H1 (cell line): ENCODE measurements at regions not wholly inside any gene's neighbourhood (a gene's known extent, or its start where the extent isn't known, plus 50 kb on each side); places are given as distances from the start of the nearest gene placed in this dataset.

Experiments used
- CTCF ChIA-PET: fragments of 300-600 bp; sonication (Branson Sonifier 250); formaldehyde crosslinking; loops from one replicate; lab custom pipeline; 2021; ENCODE audit not compliant: partially characterized antibody; lab: Charles Lee
- POLR2A ChIA-PET: fragments of 300-600 bp; sonication (Branson Sonifier 250); formaldehyde crosslinking; loops from one replicate; lab custom pipeline; 2021; ENCODE audit warnings: inconsistent platforms; ENCODE audit not compliant: partially characterized antibody; lab: Charles Lee
- DNase-seq, 2 experiments: peaks; one replicate each; pipeline versions ENCODE4 v3.0.0 to v3.0.0-alpha.2; 2010 to 2022; ENCODE audit warnings: low spot score in 2 of 2, low read depth in 1 of 2, mixed read lengths in 1 of 2
- FAIRE-seq: peaks from 2 replicates; lab custom pipeline; 2011; peaks lifted over from hg19 to GRCh38; lab: Jason Lieb, UNC
- H2AFZ ChIP-seq: 2 replicates; pipeline ENCODE4 v1.8.1; 2012; ENCODE audit warnings: low read length, inconsistent platforms
- H2AK5ac ChIP-seq: 2 replicates; pipeline ENCODE4 v1.6.1; 2013; ENCODE audit warnings: low read depth, low read length
- H2BK120ac ChIP-seq: replicated peaks from 2 replicates; pipeline ENCODE3; 2013; ENCODE audit warnings: low read depth, low read length, inconsistent platforms
- H2BK12ac ChIP-seq: 2 replicates; pipeline ENCODE4 v1.6.1; 2013; ENCODE audit warnings: low read depth, low read length
- H2BK15ac ChIP-seq: 2 replicates; pipeline ENCODE4 v1.6.1; 2013; ENCODE audit warnings: low read length
- H2BK20ac ChIP-seq: 2 replicates; pipeline ENCODE4 v1.6.1; 2013; ENCODE audit warnings: low read length
- H2BK5ac ChIP-seq: 2 replicates; pipeline ENCODE4 v1.6.1; 2013; ENCODE audit warnings: low read depth, low read length
- H3K14ac ChIP-seq: 2 replicates; pipeline ENCODE4 v1.6.1; 2013; ENCODE audit warnings: inconsistent platforms; ENCODE audit not compliant: insufficient read length
- H3K18ac ChIP-seq: 2 replicates; pipeline ENCODE4 v1.6.1; 2013; ENCODE audit warnings: low read length; ENCODE audit errors: extremely low read depth
- H3K23ac ChIP-seq: 2 replicates; pipeline ENCODE4 v1.6.1; 2013; ENCODE audit warnings: inconsistent platforms; ENCODE audit not compliant: insufficient read length
- H3K23me2 ChIP-seq: 2 replicates; pipeline ENCODE4 v1.6.1; 2013; ENCODE audit warnings: low read depth, low read length
- H3K27ac ChIP-seq: 2 replicates; pipeline ENCODE4 v1.6.1; 2011; ENCODE audit warnings: low read depth, low read length, inconsistent platforms
- H3K27me3 ChIP-seq, 4 experiments: replicated peaks in 1 of 4; 1 replicate in 1 of 4; 2 replicates in 3 of 4; pipeline versions ENCODE4 v1.6.1 to v1.8.1; 2011 to 2013; ENCODE audit warnings: low read length in 3 of 4, mild to moderate bottlenecking in 3 of 4, inconsistent platforms in 2 of 4, mixed read lengths in 2 of 4, moderate library complexity in 1 of 4; ENCODE audit not compliant: control insufficient read depth in 3 of 4, insufficient read depth in 3 of 4; ENCODE audit errors: extremely low read depth in 1 of 4
- H3K36me3 ChIP-seq, 4 experiments: 2 replicates each; pipeline versions ENCODE4 v1.6.1 to v1.8.1; 2011 to 2013; ENCODE audit warnings: mild to moderate bottlenecking in 4 of 4, low read length in 3 of 4, moderate library complexity in 2 of 4, control low read depth in 1 of 4, inconsistent platforms in 1 of 4; ENCODE audit not compliant: insufficient read depth in 4 of 4, control insufficient read depth in 2 of 4
- H3K4ac ChIP-seq: replicated peaks from 2 replicates; pipeline ENCODE3; 2013; ENCODE audit warnings: low read length, low read depth, mixed read lengths, inconsistent platforms; ENCODE audit not compliant: insufficient read length
- H3K4me1 ChIP-seq, 4 experiments: replicated peaks in 1 of 4; 1 replicate in 1 of 4; 2 replicates in 3 of 4; pipeline versions ENCODE4 v1.6.1 to v1.8.1; 2011 to 2013; ENCODE audit warnings: low read length in 3 of 4, inconsistent platforms in 2 of 4, mixed read lengths in 1 of 4; ENCODE audit not compliant: insufficient read depth in 4 of 4, control insufficient read depth in 3 of 4
- H3K4me2 ChIP-seq, 2 experiments: 2 replicates each; pipeline versions ENCODE4 v1.6.1 to v1.8.1; 2011 to 2013; ENCODE audit warnings: low read depth in 2 of 2, low read length in 2 of 2, control low read depth in 1 of 2, inconsistent platforms in 1 of 2, mild to moderate bottlenecking in 1 of 2; ENCODE audit not compliant: insufficient read depth in 1 of 2
- H3K4me3 ChIP-seq, 4 experiments: fragments of 200-600, 300-600 bp in 1 of 4; sonication (generic), shearing (Covaris generic), sonication (Bioruptor Twin) in 1 of 4; 2 replicates each; pipeline versions ENCODE4 v1.5.1 to v1.8.1; 2011 to 2016; ENCODE audit warnings: low read length in 4 of 4, low read depth in 3 of 4, control low read depth in 2 of 4, inconsistent platforms in 2 of 4, mild to moderate bottlenecking in 2 of 4, mixed read lengths in 1 of 4, moderate library complexity in 1 of 4; ENCODE audit not compliant: insufficient read depth in 2 of 4; ENCODE audit errors: extremely low read depth in 1 of 4
- H3K56ac ChIP-seq: replicated peaks from 2 replicates; pipeline ENCODE3; 2013; ENCODE audit warnings: low read depth, mild to moderate bottlenecking, mixed read lengths, low read length, inconsistent platforms; ENCODE audit not compliant: insufficient read length
- H3K79me1 ChIP-seq: 2 replicates; pipeline ENCODE4 v1.6.1; 2013; ENCODE audit warnings: low read depth, low read length, control low read depth
- H3K79me2 ChIP-seq, 2 experiments: 2 replicates each; pipeline versions ENCODE4 v1.6.1 to v1.8.1; 2012 to 2013; ENCODE audit warnings: low read length in 2 of 2, mild to moderate bottlenecking in 2 of 2, inconsistent platforms in 1 of 2; ENCODE audit not compliant: insufficient read depth in 2 of 2, control insufficient read depth in 1 of 2
- H3K9ac ChIP-seq, 4 experiments: replicated peaks in 1 of 4; 1 replicate in 1 of 4; 2 replicates in 3 of 4; pipeline versions ENCODE4 v1.6.1 to v1.8.1; 2011 to 2013; ENCODE audit warnings: low read depth in 3 of 4, low read length in 3 of 4, control low read depth in 2 of 4, mild to moderate bottlenecking in 2 of 4, moderate library complexity in 2 of 4, inconsistent platforms in 1 of 4; ENCODE audit errors: extremely low read depth in 1 of 4
- H3K9me3 ChIP-seq, 2 experiments: 2 replicates each; pipeline versions ENCODE4 v1.6.1 to v1.8.1; 2012 to 2013; ENCODE audit warnings: mild to moderate bottlenecking in 2 of 2, moderate library complexity in 2 of 2, control low read depth in 1 of 2, inconsistent platforms in 1 of 2, low read depth in 1 of 2, low read length in 1 of 2, mixed read lengths in 1 of 2; ENCODE audit not compliant: insufficient read depth in 2 of 2
- H4K20me1 ChIP-seq, 2 experiments: replicated peaks in 1 of 2; 2 replicates each; pipeline versions ENCODE3 to v1.8.1; 2011 to 2013; ENCODE audit warnings: inconsistent platforms in 2 of 2, low read length in 2 of 2, mild to moderate bottlenecking in 1 of 2; ENCODE audit not compliant: insufficient read depth in 2 of 2, control insufficient read depth in 1 of 2
- H4K5ac ChIP-seq: 2 replicates; pipeline ENCODE4 v1.6.1; 2013; ENCODE audit warnings: low read length, low read depth, mixed read lengths, inconsistent platforms; ENCODE audit not compliant: insufficient read length
- H4K8ac ChIP-seq: 2 replicates; pipeline ENCODE4 v1.8.0; 2013; ENCODE audit warnings: mild to moderate bottlenecking, moderate library complexity, low read length, inconsistent platforms; ENCODE audit not compliant: insufficient read depth; ENCODE audit errors: extremely low read depth
- H4K91ac ChIP-seq: replicated peaks from 2 replicates; pipeline ENCODE3; 2013; ENCODE audit warnings: low read length, mixed read lengths, inconsistent platforms; ENCODE audit not compliant: insufficient read length
- CREB1 ChIP-seq: IDR thresholded peaks from 2 replicates; pipeline ENCODE4 v1.6.1; 2012; ENCODE audit warnings: inconsistent platforms
- FOSL1 ChIP-seq: IDR thresholded peaks from 2 replicates; pipeline ENCODE4 v1.6.1; 2011; ENCODE audit warnings: mild to moderate bottlenecking, low read depth, low read length, moderate library complexity; ENCODE audit not compliant: insufficient read depth
- JUN ChIP-seq: IDR thresholded peaks from 2 replicates; pipeline ENCODE4 v1.6.1; 2011; ENCODE audit warnings: low read depth, mild to moderate bottlenecking, improper control_type of control experiment, low read length
- SAP30 ChIP-seq: fragments of 300-600 bp; sonication (generic); IDR thresholded peaks from 2 replicates; pipeline ENCODE4 v1.7.1; 2012; ENCODE audit warnings: low read length, moderate library complexity, mild to moderate bottlenecking, inconsistent platforms; ENCODE audit not compliant: insufficient read depth, insufficient replicate concordance
- SIRT6 ChIP-seq: IDR thresholded peaks from one replicate; pipeline ENCODE4 v1.7.1; 2012; ENCODE audit warnings: low read length, inconsistent platforms
- SP1 ChIP-seq: IDR thresholded peaks from 2 replicates; pipeline ENCODE4 v1.6.1; 2011; ENCODE audit warnings: low read depth, low read length
- SP2 ChIP-seq: IDR thresholded peaks from 2 replicates; pipeline ENCODE4 v1.6.1; 2012; ENCODE audit warnings: mild to moderate bottlenecking, low read length, inconsistent platforms
- YY1 ChIP-seq: IDR thresholded peaks from 2 replicates; pipeline ENCODE4 v1.6.1; 2011; ENCODE audit warnings: low read depth, mild to moderate bottlenecking, low read length
- ZNF274 ChIP-seq: IDR thresholded peaks from 2 replicates; pipeline ENCODE4 v1.7.0; 2012; ENCODE audit warnings: low read length, borderline replicate concordance; ENCODE audit errors: extremely low read depth
- WGBS, 2 experiments: shearing (Covaris generic) in 1 of 2; methylation state at CpG; one replicate each; pipeline versions ENCODE4 v1.1.6 to v1.1.7; 2013 to 2015; ENCODE audit warnings: low lambda C conversion rate in 2 of 2, mixed read lengths in 2 of 2, inconsistent platforms in 1 of 2, low coverage in 1 of 2, missing lambda C conversion rate in 1 of 2; ENCODE audit not compliant: insufficient replicate concordance in 2 of 2, insufficient coverage in 1 of 2, insufficient read length in 1 of 2; ENCODE audit errors: extremely low coverage in 1 of 2, missing lambda C conversion rate in 1 of 2; 5-methylcytosine and 5-hydroxymethylcytosine counted together
- TF ChIP-seq, protein P1 (sequence below): IDR thresholded peaks from 2 replicates; pipeline ENCODE4 v1.6.1; 2011; ENCODE audit warnings: low read depth, mild to moderate bottlenecking, low read length; ENCODE audit not compliant: insufficient read depth

DNA sequence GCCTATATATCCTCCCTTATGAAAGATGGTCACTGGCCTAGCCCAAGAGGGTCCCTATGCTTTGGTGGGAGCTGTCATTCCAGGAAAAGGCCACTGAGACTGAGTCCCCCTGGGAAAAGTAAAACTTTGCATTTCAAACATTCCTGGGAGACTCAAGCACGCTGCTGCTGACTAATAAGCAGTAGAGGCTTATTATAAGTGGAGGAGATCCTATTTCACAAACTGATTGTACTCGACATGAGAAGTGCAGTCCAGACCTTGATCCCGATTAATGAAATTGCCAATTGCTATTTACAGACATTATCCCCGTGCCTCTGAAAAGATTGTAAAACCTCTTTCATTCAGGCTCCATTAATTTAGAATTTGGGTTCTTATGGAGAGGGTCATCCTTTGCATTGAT is 96.6 kb downstream of the EMP1 start:
- H2BK20ac ChIP-seq, result no peak overlapping the region
- no peak overlapping the region for H4K91ac ChIP-seq
- no peak overlapping the region for H2BK12ac ChIP-seq
- DNase-seq (no peak), FAIRE-seq (no peak)
- no peaks in the 10 kb centered on the region for H3K9me3 ChIP-seq
- no peak overlapping the region for H2BK120ac ChIP-seq
- no peak overlapping the region for H3K56ac ChIP-seq
- no peaks in the 10 kb centered on the region for H3K79me1 ChIP-seq
- no peak overlapping the region for H3K9ac ChIP-seq
- CTCF ChIA-PET, result interaction anchor here (1.3 kb wide), 1 partner anchor 15 kb away, joined by 4 read pairs; no protein-coding TSS in a partner anchor
- no peak overlapping the region for H3K18ac ChIP-seq
- H2BK15ac ChIP-seq, result no peak overlapping the region
- TF ChIP-seq ZNF274 (no peak), SP2 (no peak), SP1 (no peak), FOSL1 (no peak), CREB1 (no peak), SIRT6 (no peak), JUN (no peak), YY1 (no peak), SAP30 (no peak)
- TF ChIP-seq, protein P1, sequence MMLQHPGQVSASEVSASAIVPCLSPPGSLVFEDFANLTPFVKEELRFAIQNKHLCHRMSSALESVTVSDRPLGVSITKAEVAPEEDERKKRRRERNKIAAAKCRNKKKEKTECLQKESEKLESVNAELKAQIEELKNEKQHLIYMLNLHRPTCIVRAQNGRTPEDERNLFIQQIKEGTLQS, result no peak
- no peaks in the 10 kb centered on the region for H4K20me1 ChIP-seq
- no peak overlapping the region for H4K5ac ChIP-seq
- H2BK5ac ChIP-seq, result no peak overlapping the region
- 78% methylated on average over 4 of the region's 4 CpGs; no CpG with 5 or more reads in 1 of the 2 experiments for WGBS, 2 experiments
- H3K36me3 ChIP-seq, result no peaks in the 10 kb centered on the region
- H3K14ac ChIP-seq, result no peak overlapping the region
- H3K23ac ChIP-seq, result no peak overlapping the region
- POLR2A ChIA-PET, result no interaction called here
- no peaks in the 10 kb centered on the region; the same call in 1 of the 2 replicates for H3K23me2 ChIP-seq
- H3K4me1 ChIP-seq, result no peaks in the 10 kb centered on the region
- no peak overlapping the region for H3K4me3 ChIP-seq
- no peak overlapping the region for H2AFZ ChIP-seq
- H3K27ac ChIP-seq, result no peak overlapping the region
- no peak overlapping the region for H3K4me2 ChIP-seq
- no peaks in the 10 kb centered on the region for H3K79me2 ChIP-seq
- no peak overlapping the region for H3K4ac ChIP-seq
- H2AK5ac ChIP-seq, result no peak overlapping the region
- H3K27me3 ChIP-seq, result no peaks in the 10 kb centered on the region
- no peak overlapping the region for H4K8ac ChIP-seq
